HG02610 (cell line): ENCODE measurements at regions not wholly inside any gene's neighbourhood (a gene's known extent, or its start where the extent isn't known, plus 50 kb on each side); places are given as distances from the start of the nearest gene placed in this dataset.

ENCODE experiments used
- ATAC-seq: cut with Tn5 transposase; IDR thresholded peaks from one replicate; pipeline ENCODE4 v1.9.1; 2021; ENCODE audit warnings: mild to moderate bottlenecking, moderate library complexity; ENCODE audit not compliant: unreplicated experiment

DNA sequence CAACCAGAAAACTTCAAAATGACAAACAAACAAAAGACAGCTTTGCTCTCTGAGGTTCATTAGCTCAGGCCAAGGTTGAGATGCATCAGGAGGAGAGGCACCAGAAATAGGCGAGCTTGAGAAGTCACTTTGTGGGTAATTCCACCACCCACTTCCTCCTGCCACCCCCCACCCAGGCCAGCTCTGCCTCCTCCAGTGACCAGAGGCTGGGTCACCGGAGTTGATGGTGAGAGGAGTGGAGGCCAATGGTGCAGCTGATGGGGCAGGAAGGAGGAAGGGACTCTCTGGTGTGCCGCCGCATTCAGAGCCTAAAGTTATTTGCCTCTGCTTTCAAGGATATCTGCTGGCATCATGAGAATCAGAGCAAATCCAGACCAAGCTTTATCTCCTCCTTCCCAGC lies 73.8 kb upstream of the ASTN2 start:
- ATAC-seq = no peak

DNA sequence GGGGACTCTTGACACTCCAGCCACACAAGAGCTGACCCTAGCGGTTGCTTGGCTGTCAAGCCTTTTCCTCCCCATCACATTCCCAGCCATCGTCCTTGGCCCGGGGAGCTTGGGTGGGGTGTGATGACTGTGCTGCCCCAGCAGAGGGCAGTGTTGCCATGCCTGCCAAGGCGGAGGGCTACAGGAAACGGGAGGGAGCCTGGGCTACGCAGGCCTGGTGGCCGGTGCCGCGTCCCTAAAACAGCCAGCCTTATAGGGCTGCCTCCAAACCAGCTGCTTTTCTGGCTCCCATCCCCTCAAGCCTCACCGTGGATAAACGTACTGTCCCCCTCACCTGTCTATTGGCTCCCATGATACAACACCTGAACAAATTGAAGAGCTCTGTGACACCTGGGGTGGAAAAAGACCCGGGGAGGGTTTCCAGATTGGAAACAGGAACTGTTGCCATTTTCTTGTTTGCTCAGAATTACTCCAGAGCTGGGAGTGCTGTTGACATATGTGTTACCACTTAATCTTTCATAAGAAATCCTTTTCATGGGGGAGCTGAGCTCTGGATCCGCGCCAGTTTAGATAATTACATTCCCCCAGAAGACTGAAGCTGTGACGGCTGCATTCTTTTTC lies 72.8 kb upstream of the ASTN2 start:
- ATAC-seq = peak; percentile 99

DNA sequence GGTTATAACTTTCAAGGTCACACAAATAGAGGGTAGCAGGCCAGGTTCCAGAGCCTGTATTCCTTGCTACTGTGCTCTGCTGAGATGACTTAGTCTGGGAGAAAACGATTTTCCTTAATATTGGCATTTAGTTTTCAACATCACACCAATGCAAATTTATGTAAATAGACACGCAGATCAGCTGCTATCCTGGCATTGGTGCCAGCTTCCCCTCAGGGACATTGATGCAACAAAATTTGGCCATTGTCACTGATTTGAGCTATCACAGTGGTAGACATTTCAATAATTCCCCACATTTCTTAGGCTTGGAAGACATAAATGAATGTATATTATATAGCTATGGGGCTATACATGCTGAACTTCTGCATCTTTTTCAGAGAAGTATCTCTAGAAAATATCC lies 71.6 kb upstream of the ASTN2 start:
- no peak for ATAC-seq

DNA sequence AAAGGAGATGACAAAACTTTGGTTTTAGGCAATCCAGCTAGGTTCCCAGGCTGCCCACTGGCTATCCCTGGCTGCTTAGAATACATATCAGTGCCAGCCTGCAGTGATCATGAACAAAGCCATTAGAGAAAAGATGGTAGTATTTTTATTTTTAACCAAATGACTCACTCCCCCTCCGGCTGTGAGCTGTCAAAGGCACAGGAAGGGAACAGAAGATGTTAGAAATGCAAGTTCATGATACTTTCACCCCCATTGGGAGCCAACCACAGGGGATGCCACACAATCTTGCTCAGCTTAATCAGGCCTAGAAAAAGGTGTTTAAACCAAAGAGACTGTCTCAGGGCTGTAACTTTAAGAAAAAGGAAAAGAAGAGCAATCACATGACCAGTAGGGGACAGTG lies 70.3 kb upstream of the ASTN2 start:
- no peak for ATAC-seq

DNA sequence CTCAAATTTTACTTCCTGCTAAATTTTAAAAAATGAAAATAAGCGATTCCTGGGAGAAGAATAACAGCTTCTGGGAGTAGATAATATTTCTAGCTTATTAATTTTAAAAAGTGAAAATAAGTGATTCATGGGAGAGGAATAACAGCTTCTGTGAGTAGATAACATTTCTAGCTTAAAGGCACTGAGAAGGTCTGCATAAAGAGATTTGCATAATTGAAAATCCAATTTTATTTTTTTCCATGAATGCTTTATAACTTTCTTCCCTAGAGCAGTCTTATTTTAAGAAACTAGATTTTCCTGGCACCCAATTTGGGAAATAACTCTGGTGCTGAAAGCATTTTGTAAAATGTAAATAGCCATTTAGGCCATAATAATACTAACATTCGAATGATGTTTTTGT lies 65.9 kb upstream of the ASTN2 start:
- ATAC-seq = no peak

- ATAC-seq = no peak
These were observed 65.4 kb upstream of the ASTN2 start for GRCh38 chr9:117480253-117480652.

DNA sequence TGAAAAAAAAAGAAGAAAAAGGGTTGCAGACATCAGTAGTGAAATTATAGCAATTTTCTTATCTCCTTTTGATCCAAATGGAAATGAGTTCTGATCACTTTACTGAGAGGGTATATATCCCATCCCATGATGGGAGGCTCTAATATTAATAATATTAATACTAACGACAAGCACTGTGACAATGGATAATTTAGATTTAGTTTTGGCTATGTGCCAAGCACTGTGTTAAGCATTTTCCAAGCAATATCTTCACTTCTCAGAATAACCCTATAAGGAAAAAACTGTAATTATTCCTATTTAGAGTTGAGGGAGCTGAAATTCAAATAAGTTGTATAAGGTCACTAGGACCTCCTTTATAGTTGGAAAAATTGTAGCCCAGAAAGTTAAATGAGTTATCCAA lies 58.4 kb upstream of the ASTN2 start:
- ATAC-seq = no peak

DNA sequence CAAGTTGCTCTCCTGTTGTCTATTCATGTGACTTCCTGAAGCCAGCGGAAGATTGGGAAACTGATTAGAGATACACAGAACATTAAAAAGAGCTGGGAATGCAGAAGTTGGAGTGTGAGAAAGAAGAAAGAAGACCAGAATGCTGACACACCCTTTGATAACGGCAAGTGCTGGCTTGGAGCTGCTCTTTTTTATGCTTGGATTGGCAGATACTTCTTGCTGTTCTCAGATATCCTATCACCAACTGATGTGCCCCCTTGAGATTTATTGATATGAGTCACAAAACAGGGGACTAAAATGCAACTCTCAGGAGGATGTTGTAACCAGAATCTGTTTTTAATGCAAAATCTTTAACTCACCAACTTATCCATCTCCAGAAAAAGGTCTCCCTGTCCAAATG lies 56.0 kb upstream of the ASTN2 start:
- ATAC-seq = no peak

- ATAC-seq = no peak
These were observed 55.6 kb upstream of the ASTN2 start for GRCh38 chr9:117470455-117470854.

- no peak for ATAC-seq
These were observed 51.3 kb upstream of the ASTN2 start for GRCh38 chr9:117466111-117466510.

DNA sequence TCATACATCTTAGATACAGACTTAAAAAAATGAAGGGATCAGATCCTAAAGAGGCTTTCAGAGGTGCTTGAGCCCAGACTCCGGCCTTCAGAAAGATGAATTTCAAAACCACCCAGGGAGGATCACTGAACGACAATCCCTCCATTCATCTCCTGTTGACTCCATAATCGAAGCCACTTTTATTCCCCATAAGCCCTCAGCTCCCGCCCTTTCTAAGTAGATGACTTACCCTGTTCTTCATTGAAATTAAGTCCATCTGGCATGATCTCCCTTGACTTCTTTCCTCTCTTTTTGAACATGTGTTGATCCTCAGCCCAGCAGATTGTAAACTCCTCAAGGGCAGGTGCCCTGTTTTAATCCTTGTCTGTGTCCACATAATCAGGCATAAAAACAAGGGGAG lies 50.8 kb upstream of the ASTN2 start:
- no peak for ATAC-seq

- ATAC-seq = no peak
These were observed 50.2 kb upstream of the ASTN2 start for GRCh38 chr9:117464941-117465616.
